ENCODE measurements at regions not wholly inside any gene's neighbourhood (a gene's known extent, or its start where the extent isn't known, plus 50 kb on each side); places are given as distances from the start of the nearest gene placed in this dataset.

GRCh38 chr6:14276667-14277404, 159.3 kb downstream of the CD83 start:
- no peak overlapping the region for H3K4me3 ChIP-seq (ENCODE audit: control insufficient read depth, low read depth, low read length)
- TF ChIP-seq CTCF (IDR thresholded peaks at IDR 0.05; ENCODE audit: control insufficient read depth, insufficient read depth, low read depth, low read length, missing control alignments), result no peak
- no peak for DNase-seq (ENCODE audit: low read depth)

- H3K4me3 ChIP-seq (ENCODE audit: control insufficient read depth, low read depth, low read length), result no peak overlapping the region
- no peak for DNase-seq (ENCODE audit: low read depth)
- TF ChIP-seq CTCF (IDR thresholded peaks at IDR 0.05; ENCODE audit: control insufficient read depth, insufficient read depth, low read depth, low read length, missing control alignments), result no peak
Observed at GRCh38 chr6:14277405-14277930, 159.9 kb downstream of the CD83 start.

GRCh38 chr6:14278006-14278405, 160.4 kb downstream of the CD83 start:
- no peak overlapping the region for H3K4me3 ChIP-seq (ENCODE audit: control insufficient read depth, low read depth, low read length)
- no peak for TF ChIP-seq CTCF (IDR thresholded peaks at IDR 0.05; ENCODE audit: control insufficient read depth, insufficient read depth, low read depth, low read length, missing control alignments)
- DNase-seq (ENCODE audit: low read depth), result no peak

- H3K4me3 ChIP-seq (ENCODE audit: control insufficient read depth, low read depth, low read length), result no peak overlapping the region
- no peak for TF ChIP-seq CTCF (IDR thresholded peaks at IDR 0.05; ENCODE audit: control insufficient read depth, insufficient read depth, low read depth, low read length, missing control alignments)
- DNase-seq (ENCODE audit: low read depth), result no peak
Observed at GRCh38 chr6:14278446-14278845, 160.9 kb downstream of the CD83 start.

GRCh38 chr6:14280006-14280510, 162.5 kb downstream of the CD83 start:
- no peak for DNase-seq (ENCODE audit: low read depth)
- no peak overlapping the region for H3K4me3 ChIP-seq (ENCODE audit: control insufficient read depth, low read depth, low read length)
- no peak for TF ChIP-seq CTCF (IDR thresholded peaks at IDR 0.05; ENCODE audit: control insufficient read depth, insufficient read depth, low read depth, low read length, missing control alignments)

- no peak for TF ChIP-seq CTCF (IDR thresholded peaks at IDR 0.05; ENCODE audit: control insufficient read depth, insufficient read depth, low read depth, low read length, missing control alignments)
- H3K4me3 ChIP-seq (ENCODE audit: control insufficient read depth, low read depth, low read length), result no peak overlapping the region
- no peak for DNase-seq (ENCODE audit: low read depth)
Observed at GRCh38 chr6:14280766-14281293, 163.3 kb downstream of the CD83 start.
